Activated naive CD4-positive, alpha-beta T cell treated with anti-CD3 and anti-CD28 coated beads, Interleukin-2, amount 50 U/mL, for 72 hours (primary cell): ENCODE measurements at regions not wholly inside any gene's neighbourhood (a gene's known extent, or its start where the extent isn't known, plus 50 kb on each side); places are given as distances from the start of the nearest gene placed in this dataset.

Source experiments
- ATAC-seq, 2 donors: fragments of 150-1000 bp; cut with Tn5 transposase; 2 replicates each; pipeline ENCODE4 v1.10.0; 2021; ENCODE audit warnings: mild to moderate bottlenecking in 2 of 2, moderate library complexity in 2 of 2
- DNase-seq, 2 donors: peaks; one replicate each; pipeline ENCODE4 v3.0.0; 2021 to 2022; ENCODE audit warnings: low spot score in 2 of 2
- H3K27ac Mint-ChIP-seq, 2 donors: one replicate each; pipeline ENCODE4 v1.8.0; 2022; ENCODE audit warnings: mild to moderate bottlenecking in 2 of 2, mixed read lengths in 2 of 2
- H3K36me3 Mint-ChIP-seq, 2 donors: one replicate each; pipeline ENCODE4 v1.8.0; 2022; ENCODE audit warnings: mixed read lengths in 2 of 2
- H3K9me3 Mint-ChIP-seq, 2 donors: one replicate each; pipeline ENCODE4 v1.8.0; 2022; ENCODE audit warnings: mixed read lengths in 2 of 2

DNA sequence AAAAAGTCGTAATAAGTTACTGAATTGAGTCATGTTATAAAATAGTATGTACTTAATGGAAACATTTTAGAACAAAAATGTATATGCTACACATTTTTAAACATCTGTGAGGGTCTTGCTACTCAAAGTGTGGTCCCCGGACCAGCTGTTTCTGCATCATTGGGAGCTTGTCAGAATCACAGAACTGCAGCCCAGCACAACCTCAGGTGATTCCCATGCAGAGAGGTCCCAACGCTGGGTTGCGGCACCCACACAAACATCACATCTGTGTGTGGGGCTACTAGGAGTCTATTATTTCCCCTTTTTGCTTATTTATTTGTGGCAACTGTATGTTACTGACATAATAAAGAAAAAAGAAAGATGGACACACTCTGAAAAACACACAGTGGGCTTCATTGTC is 146.6 kb downstream of the BMS1 start:
- ATAC-seq (no peak), DNase-seq (no peak)
- no peak overlapping the region for H3K27ac Mint-ChIP-seq
- no peaks in the 10 kb centered on the region for H3K36me3 Mint-ChIP-seq
- H3K9me3 Mint-ChIP-seq: no peaks in the 10 kb centered on the region

DNA sequence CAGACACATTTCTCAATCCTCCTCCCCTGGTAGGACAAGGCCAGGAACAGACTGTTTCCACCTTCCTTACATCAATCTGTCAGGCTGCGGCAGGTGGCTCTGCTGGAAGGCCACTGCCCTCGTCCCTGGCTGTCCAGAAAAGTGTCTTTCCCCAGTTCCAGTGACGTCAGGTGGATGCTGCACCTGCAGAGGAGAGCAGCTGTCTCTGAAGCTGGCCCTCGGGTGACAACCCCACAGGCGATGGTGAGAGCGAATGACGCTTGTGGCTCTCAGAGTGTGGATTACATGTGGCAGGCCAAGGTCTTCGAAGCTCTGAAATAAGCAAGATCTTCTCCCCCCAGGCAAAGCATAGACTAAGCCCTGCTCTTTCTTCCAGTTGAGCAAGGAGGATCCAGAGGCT is 146.9 kb upstream of the RET start:
- no peak for ATAC-seq
- peak overlapping the region in 1 of 2 donors; percentile 45 for H3K27ac Mint-ChIP-seq
- no peak for DNase-seq
- no peaks in the 10 kb centered on the region for H3K36me3 Mint-ChIP-seq
- no peaks in the 10 kb centered on the region for H3K9me3 Mint-ChIP-seq

DNA sequence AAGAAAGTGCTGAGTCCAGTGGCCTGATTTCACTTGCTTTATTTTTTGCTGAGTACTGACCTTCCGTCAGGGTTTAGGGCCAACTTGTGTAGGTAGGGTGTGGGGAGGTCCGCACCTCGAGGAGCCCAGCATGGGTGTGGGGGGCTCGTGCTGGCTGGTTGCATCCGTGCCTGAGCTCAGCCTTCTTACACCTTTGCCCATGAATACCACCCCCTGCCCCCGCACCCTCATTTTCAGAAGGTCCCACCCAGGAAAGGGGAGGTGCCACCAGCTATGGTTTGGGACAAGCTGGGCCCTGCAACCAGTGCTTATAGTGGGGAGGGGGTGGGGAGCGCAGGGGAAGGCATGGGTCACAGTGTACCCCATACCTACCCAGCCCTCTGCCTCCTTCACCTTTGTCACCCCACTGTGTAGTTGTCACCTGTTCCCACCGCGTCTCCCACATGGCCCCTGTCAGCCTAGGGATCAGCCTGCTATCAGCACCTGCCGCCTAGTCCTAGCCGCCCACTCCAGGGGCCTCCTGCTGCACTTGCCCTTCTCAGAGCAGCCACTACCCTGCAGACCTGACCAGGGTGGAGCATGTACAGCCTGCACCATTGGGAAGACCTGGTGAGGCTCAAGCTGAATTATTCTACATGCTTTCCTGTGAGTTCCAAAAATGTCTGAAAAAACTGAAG is 146.2 kb upstream of the RET start:
- DNase-seq (no peak), ATAC-seq (no peak)
- no peaks in the 10 kb centered on the region for H3K9me3 Mint-ChIP-seq

DNA sequence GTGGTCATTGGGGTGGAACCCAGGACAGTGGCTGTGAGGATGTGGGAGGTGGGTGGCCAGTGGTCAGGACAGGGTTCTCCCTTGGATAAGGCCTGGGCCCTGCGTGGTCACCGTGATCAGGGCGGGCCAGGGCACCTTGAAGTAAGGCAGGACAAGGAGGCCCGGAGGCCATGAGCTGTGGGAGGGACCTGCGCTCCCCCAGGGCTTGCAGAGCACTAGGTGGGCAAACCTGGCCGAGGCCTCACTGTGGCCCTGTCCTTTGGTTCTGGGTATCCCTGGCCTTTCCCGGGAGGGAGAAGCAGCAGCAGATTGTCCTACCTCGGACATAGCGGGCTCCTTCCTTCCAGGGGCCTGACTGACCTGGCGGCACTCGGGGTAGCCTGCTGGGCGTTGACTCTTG is 144.8 kb upstream of the RET start:
- Mint-ChIP-seq H3K9me3 (no peaks in the 10 kb centered on the region), H3K36me3 (no peaks in the 10 kb centered on the region), H3K27ac (no peak overlapping the region)
- DNase-seq: no peak
- ATAC-seq: no peak

More for the DNA sequence above, 146.2 kb upstream of the RET start:
- Mint-ChIP-seq H3K36me3 (no peaks in the 10 kb centered on the region), H3K27ac (no peak overlapping the region)

DNA sequence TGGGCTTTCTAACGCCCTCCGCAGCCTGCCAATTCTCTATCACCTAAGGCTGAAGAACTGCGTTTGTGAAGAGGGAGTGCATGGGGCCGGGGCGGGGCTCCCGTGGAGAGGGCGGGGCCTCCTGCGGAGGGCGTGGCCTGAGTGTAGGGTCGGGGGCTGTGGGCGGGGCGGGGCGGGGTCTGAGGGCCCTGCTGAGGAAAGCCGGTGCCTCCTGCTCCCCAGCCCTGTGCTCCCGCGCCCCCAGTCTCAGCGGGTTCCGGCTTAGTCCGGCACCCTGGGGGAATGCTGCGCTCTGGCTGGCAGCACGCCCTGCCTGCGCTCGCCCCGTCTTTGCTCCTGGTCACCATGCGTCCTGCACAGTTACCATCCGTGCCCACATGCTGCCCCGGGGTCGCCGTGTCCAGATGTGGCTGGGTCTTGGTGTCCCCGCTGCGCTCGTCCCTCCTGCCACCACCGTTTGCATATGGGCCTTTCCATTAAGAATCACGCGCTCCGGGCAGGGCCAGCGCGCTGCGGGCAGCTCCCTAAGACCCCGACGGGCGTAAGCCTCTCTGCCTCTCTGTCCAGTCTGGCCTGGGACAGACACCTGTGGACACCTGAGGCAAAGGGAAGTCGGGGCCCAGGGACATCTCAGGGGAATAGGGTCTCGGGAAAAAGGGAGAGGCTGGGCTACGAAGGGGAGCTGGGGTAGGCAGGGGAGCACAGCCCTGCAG is 144.0 kb upstream of the RET start:
- peak overlapping the region in 1 of 2 donors; percentile 76 for H3K27ac Mint-ChIP-seq
- DNase-seq (peak in 1 of 2 donors; percentile 53), ATAC-seq (peak; percentile 65 to 78)

DNA sequence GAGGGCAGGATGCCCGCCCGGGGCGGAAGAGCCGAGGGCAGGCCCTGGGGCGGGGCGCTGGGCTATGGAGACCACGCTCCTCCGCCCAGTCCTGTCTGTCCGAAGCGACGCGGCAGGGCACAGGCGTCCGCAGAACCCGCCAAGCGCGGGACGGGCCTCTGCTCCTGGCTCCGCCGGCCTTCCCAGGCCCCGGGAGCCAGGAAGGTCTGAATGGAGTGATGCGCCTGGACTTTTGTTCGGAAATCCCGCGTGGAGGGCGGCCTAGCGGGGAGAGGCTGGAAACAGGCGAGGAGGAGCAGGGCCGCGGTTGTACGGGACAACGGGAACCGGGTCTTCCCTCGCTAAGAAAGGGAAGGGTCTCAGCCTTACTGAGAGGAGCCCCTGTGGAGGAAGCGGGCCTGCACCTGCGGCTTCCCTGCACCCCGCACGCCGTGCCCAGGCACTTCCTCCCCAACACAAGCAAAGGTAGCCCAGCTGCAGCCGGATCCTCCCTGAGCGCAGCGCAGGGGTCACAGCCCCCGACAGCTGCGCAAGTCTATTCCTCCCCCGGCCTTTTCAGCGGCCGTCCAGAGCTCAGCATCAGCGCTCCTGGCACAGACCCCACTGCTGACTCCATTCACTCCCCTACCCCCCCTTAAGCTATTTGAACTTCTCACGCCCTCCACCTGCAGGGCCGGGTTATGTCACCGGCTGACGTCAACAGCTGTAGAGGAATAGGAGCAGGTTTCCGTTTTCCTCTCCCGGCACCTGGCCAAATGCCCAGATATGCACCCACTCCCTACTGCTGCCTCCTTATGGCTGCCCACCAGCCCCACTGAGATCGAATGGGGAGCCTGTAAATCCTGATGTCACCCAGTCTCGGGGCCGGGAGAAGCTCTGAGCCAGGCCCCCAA is 143.2 kb upstream of the RET start:
- ATAC-seq (peak; percentile 49 to 85), DNase-seq (no peak)
- no peaks in the 10 kb centered on the region for H3K36me3 Mint-ChIP-seq
- H3K27ac Mint-ChIP-seq: peak overlapping the region in 1 of 2 donors; percentile 76
- H3K9me3 Mint-ChIP-seq: no peaks in the 10 kb centered on the region

More for the DNA sequence above, 144.0 kb upstream of the RET start:
- no peaks in the 10 kb centered on the region for H3K9me3 Mint-ChIP-seq
- H3K36me3 Mint-ChIP-seq: no peaks in the 10 kb centered on the region

DNA sequence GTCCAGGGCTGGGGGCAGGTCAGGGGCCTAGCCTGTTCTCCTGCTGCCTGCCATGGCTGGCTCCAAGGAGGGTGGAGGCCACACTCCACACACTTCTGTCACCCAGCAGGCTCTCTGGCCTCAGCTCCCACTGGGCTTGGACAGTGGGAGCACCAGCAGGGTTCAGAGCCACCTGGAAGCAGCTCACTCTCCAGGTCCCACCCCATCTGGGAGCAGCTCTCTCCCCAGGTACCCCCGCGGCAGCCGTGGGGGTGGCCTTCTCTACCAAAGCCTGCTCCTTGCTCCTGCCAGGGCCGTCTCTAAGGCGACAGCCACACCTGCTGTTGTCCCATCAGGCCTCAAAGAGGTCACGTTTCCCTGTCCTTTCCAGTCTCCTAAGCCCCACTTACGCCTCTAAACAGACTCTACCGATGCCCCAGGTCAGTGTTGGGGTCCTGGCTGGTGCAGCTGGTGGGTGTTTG is 142.5 kb upstream of the RET start:
- Mint-ChIP-seq H3K9me3 (no peaks in the 10 kb centered on the region), H3K36me3 (no peaks in the 10 kb centered on the region), H3K27ac (peak overlapping the region in 1 of 2 donors; percentile 76)
- DNase-seq: no peak
- no peak for ATAC-seq

DNA sequence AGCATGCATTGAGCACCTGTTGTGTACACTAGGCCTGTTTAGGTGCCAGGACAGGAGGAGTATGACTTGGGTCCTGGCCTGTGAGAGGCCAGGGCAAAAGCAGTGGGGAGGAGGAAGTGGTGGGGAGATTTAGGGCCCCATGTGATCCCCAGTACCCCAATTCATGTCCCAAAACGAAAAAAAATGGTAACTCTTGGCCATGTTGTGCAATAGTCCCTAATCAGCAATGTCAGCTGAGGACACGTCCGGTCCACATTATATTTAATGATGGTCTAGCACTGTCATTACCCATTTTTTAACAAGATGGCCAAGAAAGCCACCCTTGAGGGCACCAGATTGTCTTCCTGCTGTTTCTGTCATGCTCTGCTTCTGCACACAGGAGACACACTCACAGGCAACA is 142.0 kb upstream of the RET start:
- Mint-ChIP-seq H3K9me3 (no peaks in the 10 kb centered on the region), H3K27ac (peak overlapping the region in 1 of 2 donors; percentile 76), H3K36me3 (no peaks in the 10 kb centered on the region)
- DNase-seq (no peak), ATAC-seq (no peak)

DNA sequence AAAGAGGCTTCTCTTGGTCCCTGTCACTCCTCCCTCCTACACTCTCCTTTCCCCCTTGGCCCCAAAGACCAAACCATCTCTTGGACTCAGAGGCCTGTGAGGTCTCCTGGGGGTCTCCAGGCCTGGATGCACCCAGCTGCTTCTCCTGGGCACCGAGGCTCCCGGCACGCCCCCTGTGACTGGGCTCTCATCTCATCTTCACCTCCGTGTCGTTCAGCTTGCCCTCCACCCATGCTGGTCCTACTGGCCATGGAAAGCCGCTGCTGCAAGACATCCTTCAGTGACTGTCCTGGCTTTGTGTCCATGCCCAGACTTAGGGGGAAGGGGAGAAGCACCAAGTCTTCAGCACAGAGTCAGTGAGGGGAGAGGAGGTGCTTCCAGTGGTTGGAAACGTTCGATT is 141.4 kb upstream of the RET start:
- ATAC-seq (no peak), DNase-seq (no peak)
- no peak overlapping the region for H3K27ac Mint-ChIP-seq
- H3K9me3 Mint-ChIP-seq: no peaks in the 10 kb centered on the region
- H3K36me3 Mint-ChIP-seq: no peaks in the 10 kb centered on the region

DNA sequence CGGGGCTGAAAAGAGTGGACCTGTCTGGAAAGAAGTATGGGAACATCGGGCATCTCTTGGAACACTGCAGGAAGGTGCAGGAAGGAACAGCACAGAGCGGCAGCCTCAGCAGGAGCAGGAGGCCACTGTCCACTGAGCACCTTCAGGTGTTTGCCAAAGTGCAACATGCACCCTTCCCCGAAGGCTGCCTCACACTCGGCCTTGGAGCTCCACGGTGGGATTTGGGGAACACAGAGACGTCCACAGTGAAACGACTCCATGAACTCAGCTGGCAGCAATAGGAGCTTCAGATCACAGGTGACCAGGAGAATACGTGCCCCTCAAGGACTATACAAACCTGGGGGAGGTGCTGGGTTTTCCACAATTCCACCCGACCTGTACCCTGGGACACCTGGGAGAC is 140.3 kb upstream of the RET start:
- DNase-seq (no peak), ATAC-seq (no peak)
- H3K9me3 Mint-ChIP-seq: no peaks in the 10 kb centered on the region
- no peaks in the 10 kb centered on the region for H3K36me3 Mint-ChIP-seq
- H3K27ac Mint-ChIP-seq: no peak overlapping the region

DNA sequence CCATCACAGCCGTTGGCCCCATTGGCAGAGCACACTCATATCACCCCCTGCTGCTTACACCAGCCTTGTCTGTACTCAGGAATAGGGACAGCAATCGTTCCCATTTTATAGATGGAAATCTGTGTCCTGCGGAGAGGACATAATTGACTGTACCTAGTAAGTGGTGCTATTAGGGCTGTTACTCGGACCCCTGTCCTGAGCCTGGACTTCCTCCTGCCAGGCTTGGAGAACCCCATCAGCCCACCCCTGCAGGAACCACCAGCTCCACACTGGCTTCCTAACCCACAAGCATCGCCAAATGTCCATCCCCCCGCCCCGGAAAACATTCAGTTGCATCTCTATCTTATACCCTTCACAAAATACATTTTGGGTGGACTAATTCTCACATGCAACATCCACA is 139.8 kb upstream of the RET start:
- no peak for ATAC-seq
- Mint-ChIP-seq H3K27ac (no peak overlapping the region), H3K9me3 (no peaks in the 10 kb centered on the region), H3K36me3 (no peaks in the 10 kb centered on the region)
- no peak for DNase-seq

DNA sequence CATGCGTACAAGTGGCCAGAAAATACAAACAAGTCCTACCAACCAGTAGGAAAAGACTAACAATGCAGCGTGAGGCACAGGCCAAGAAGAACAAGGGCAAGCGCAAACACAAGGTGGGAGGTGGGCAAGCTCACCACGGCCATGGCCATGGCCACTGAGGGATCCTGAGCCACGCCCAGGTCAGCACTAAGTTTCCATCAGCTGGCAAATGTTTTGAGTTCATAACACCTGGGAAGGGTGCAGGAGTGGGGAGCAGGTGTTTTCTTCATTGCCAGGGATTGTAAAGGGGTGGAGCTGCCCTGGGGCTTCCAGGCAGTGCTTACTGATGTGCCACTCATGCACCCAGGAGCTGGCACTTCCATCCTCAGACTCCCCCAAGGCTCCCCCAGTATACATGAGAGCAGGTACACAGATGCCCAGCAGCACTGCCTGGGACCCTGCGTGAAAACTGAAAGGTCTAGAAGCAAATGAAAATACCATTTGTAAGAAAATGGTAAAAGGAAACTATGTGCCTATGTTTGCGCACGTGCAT is 139.2 kb upstream of the RET start:
- DNase-seq (peak in 1 of 2 donors; percentile 23), ATAC-seq (no peak)
- Mint-ChIP-seq H3K27ac (no peak overlapping the region), H3K36me3 (no peaks in the 10 kb centered on the region), H3K9me3 (no peaks in the 10 kb centered on the region)

DNA sequence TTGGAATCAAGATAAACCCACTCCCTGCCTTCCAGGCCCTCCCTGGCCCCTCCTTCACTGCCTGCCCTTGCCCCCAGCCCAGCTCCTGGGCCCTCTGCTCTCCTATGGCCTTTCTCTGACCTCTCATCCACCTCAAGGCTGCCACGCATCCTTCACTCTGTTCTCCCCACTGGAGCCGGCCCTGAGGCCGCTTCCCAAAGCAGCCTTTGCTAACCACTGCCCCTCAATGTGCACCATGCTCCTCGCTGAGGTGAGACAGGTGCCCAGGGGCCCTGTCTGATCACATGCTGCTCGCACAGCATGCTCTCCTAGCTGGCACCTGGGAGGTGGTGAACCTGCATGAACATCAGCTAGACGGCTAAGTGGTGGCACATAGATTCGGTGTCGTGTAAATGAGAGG is 138.5 kb upstream of the RET start:
- ATAC-seq (no peak), DNase-seq (peak in 1 of 2 donors; percentile 42)
- Mint-ChIP-seq H3K9me3 (no peaks in the 10 kb centered on the region), H3K27ac (peak overlapping the region in 1 of 2 donors; percentile 19), H3K36me3 (no peaks in the 10 kb centered on the region)

DNA sequence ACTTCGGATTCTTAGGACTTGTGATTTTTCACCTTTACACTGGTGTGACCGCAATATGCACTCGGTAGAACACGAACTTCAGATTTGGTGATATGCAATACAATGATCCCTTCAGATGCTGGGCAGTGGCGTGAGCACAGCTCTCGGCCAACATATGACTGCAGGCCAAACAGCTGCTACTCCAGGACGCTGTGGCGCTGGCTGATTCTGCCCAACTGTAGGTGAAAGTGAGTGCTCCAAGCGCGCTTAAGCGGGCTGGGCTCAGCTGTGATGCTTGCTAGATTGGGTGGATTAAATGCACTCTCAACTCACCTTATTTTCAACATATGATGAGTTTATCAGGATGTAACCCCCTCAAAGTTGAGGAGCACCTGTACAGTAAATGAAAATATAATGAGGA is 137.6 kb upstream of the RET start:
- Mint-ChIP-seq H3K9me3 (no peaks in the 10 kb centered on the region), H3K36me3 (no peaks in the 10 kb centered on the region), H3K27ac (no peak overlapping the region)
- peak in 1 of 2 donors; percentile 23 for DNase-seq
- ATAC-seq: no peak

DNA sequence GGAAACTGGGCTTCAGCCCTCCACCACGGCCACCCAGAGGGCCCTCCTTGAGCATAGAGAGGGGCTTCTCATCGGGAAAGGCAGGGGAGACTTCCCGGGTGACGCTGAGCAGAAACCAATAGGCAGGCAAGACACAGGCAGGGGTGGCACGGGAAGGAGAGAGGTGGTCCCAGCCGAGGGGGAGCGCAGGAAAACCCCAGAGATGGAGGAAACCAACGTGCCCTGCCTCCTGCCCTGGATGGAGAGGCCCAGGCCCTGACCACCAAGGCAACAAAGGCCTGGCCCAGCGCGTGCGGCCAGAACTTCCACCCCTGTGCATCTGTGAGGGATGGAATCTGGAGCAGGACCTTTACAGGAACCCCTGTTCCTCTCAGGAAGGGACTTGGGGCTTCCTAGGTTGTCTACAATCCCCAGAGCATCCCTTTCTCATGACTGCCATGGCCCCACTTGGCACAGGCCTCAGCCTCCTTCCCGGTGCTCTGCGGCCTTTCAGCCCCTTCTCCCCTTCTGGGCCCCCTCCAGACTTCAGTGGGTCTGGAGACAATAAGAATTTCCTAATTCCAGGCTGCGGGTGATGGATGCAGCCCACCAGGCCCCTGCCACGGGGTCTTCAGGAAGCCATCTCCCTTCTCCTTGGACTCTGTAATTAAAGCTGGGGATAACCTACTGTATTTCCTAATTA is 137.0 kb upstream of the RET start:
- Mint-ChIP-seq H3K36me3 (no peaks in the 10 kb centered on the region), H3K9me3 (no peaks in the 10 kb centered on the region), H3K27ac (no peak overlapping the region)
- DNase-seq: peak in 1 of 2 donors; percentile 21
- no peak for ATAC-seq

DNA sequence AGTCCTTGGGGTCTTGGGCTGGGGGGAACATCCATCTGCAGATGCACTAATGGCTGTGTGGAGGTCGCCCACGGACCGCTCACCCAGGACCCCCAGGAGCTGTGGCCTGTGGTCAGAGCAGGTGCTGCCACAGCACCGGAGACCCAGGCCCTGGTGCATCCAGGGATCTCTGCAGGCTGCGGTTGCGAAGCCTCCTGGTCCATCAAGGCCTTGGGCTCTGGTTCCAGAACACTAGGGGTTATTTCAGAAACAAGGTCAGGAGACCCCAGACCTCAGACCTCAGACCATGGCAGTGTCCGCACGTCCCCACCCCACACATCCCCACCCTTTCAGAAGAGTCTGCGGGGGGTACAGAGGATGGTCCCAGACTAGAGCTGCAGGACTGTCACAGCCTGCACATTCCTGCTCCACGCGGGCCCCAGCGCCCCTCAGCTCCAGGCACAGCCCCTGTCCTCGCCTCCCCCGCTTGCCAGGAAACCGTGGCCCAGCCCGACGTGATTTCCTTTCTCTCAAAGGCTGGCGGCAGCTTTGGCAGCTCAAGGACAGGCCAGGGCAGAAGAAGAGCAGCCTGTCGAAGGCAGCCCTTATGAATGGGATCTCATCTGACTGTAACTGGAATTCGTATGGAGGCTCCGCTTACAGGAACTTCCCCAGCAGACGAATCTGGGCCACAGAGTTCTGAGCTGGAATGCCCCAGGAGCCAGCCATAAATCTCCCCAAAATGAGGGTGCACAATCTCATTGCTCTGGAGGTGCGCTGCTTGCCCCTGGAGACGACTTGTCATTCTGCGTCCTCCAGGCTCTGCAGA is 136.2 kb upstream of the RET start:
- Mint-ChIP-seq H3K9me3 (no peaks in the 10 kb centered on the region), H3K36me3 (no peaks in the 10 kb centered on the region), H3K27ac (no peak overlapping the region)
- ATAC-seq: no peak
- peak in 1 of 2 donors; percentile 44 for DNase-seq
